HAP-1 (cell line): ENCODE measurements at regions not wholly inside any gene's neighbourhood (a gene's known extent, or its start where the extent isn't known, plus 50 kb on each side); places are given as distances from the start of the nearest gene placed in this dataset.
"Not testable (repeated sequence)": the region's sequence is repeated elsewhere in the genome, so short reads cannot be mapped to it uniquely, and the experiment has no call there.

Experiments used
- DNase-seq, 2 experiments: peaks; one replicate each; pipeline ENCODE4 v3.0.0-alpha.2; 2016 to 2020; ENCODE audit warnings: low spot score in 2 of 2
- H3K27me3 ChIP-seq: fragments of 250-450 bp; sonication (Bioruptor Pico); 2 replicates; pipeline ENCODE4 v1.5.1; 2020; ENCODE audit warnings: low read depth, mild to moderate bottlenecking, moderate library complexity
- H3K36me3 ChIP-seq: fragments of 250-450 bp; sonication (Bioruptor Pico); replicated peaks from 2 replicates; pipeline ENCODE4 v1.5.1; 2020; ENCODE audit warnings: mild to moderate bottlenecking
- H3K4me1 ChIP-seq: fragments of 250-450 bp; sonication (Bioruptor Pico); 2 replicates; pipeline ENCODE4 v1.5.1; 2020; ENCODE audit warnings: mild to moderate bottlenecking
- H3K4me3 ChIP-seq: fragments of 250-450 bp; sonication (Bioruptor Pico); 2 replicates; pipeline ENCODE4 v1.5.1; 2020; ENCODE audit warnings: mild to moderate bottlenecking, moderate library complexity
- H3K9me3 ChIP-seq: fragments of 250-450 bp; sonication (Bioruptor Pico); 2 replicates; pipeline ENCODE4 v1.5.1; 2020; ENCODE audit warnings: mild to moderate bottlenecking, moderate library complexity
- in situ Hi-C: fragments of 300-500 bp; cut with MboI; formaldehyde crosslinking; loops from 3 replicates; pipeline ENCODE4 v1.14.3; 2020; ENCODE audit warnings: low sequenced_read_pairs, inconsistent platforms, mixed read lengths

- in situ Hi-C loops: no loop called here
- no peak for DNase-seq
- Histone ChIP-seq H3K4me1 (peaks cover 6% of the 10 kb centered on the region), H3K27me3 (no peaks in the 10 kb centered on the region), H3K4me3 (no peak overlapping the region), H3K9me3 (no peaks in the 10 kb centered on the region), H3K36me3 (no peaks in the 10 kb centered on the region)
Observed at GRCh38 chr12:75665216-75665615, 153.8 kb upstream of the KRR1 start.

GRCh38 chr12:75662511-75663159 lies 151.2 kb upstream of the KRR1 start:
- peaks cover 8% of the 10 kb centered on the region for H3K4me1 ChIP-seq
- no peaks in the 10 kb centered on the region for H3K9me3 ChIP-seq
- no peak for DNase-seq
- no peaks in the 10 kb centered on the region for H3K36me3 ChIP-seq
- in situ Hi-C loops: no loop called here
- H3K27me3 ChIP-seq: no peaks in the 10 kb centered on the region
- no peak overlapping the region for H3K4me3 ChIP-seq

DNA sequence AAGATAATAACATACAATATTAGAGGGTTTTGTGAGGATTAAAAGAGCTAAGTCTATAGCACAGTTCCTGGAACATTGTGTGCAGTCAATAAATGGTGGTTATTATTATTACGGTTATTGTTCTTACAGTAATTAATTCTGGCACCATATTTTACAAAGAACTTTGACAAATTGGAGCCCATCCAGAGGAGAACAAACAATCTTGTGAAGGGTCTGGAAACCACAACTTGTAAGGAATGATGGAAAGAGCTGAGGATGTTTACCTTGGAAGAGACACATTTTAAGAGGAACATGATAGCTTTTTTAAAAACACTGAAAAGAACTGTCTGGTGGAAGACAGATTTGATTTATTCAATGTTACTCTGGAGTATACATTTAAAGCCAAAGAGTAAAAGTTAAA lies 150.5 kb upstream of the KRR1 start:
- DNase-seq: no peak
- Histone ChIP-seq H3K27me3 (no peaks in the 10 kb centered on the region), H3K9me3 (no peaks in the 10 kb centered on the region), H3K4me1 (peaks cover 8% of the 10 kb centered on the region), H3K4me3 (no peak overlapping the region), H3K36me3 (no peaks in the 10 kb centered on the region)
- in situ Hi-C loops: no loop called here

- H3K27me3 ChIP-seq: no peaks in the 10 kb centered on the region
- no peaks in the 10 kb centered on the region for H3K9me3 ChIP-seq
- in situ Hi-C loops: no loop called here
- no peaks in the 10 kb centered on the region for H3K36me3 ChIP-seq
- peaks cover 8% of the 10 kb centered on the region for H3K4me1 ChIP-seq
- DNase-seq: no peak
- no peak overlapping the region for H3K4me3 ChIP-seq
Observed at GRCh38 chr12:75660805-75661404, 149.5 kb upstream of the KRR1 start.

- DNase-seq: no peak
- Histone ChIP-seq H3K27me3 (no peaks in the 10 kb centered on the region), H3K9me3 (no peaks in the 10 kb centered on the region), H3K4me3 (no peak overlapping the region), H3K4me1 (peaks cover 2% of the 10 kb centered on the region; the same call in 1 of the 2 replicates), H3K36me3 (no peaks in the 10 kb centered on the region)
- in situ Hi-C loops: no loop called here
Observed at GRCh38 chr12:75660107-75660530, 148.7 kb upstream of the KRR1 start.

DNA sequence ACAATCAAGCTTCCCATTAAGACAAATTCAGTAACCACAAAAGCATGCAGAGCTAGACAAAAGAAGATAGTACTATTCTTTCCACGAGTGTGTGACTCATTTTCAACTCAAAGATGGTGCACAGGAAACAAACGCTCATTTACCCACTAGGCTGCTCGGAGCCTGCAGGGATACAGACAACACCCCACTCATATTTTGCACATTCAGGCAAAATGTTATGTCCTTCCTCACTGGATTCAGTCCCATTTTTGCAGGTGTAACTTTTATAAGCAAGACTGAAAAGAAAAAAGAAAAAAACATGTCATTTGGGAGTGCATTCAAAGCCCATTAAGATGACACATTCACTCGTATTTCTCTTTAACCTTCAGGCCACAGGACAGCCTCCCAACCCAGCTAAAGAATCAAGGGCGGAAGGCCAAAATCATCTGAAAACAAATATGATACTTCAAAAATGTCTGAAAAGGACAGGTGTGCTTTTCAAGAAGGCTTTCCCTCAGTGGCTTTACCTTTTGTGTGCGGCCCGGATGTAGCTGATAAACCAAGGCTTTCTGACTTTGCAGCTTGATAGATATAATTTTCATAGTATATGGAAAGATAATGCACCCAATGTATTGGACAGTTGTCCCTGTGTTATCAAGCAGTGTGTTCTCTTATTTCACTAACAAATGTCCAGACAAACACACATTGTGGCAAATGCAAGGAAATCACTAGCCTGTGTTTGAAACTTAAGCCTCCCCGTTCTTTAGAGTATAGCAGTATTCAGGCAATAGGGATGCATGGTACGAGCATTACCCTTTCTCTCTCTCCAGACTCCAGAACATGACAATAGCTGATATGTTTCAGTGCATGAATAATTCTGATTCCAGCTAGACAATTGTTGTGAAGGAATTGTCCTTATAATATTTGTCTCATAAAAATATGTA lies 147.8 kb upstream of the KRR1 start:
- DNase-seq: no peak
- H3K27me3 ChIP-seq: no peaks in the 10 kb centered on the region
- H3K36me3 ChIP-seq: no peaks in the 10 kb centered on the region
- H3K4me3 ChIP-seq: no peak overlapping the region
- H3K4me1 ChIP-seq: peaks cover 2% of the 10 kb centered on the region; the same call in 1 of the 2 replicates
- in situ Hi-C loops: no loop called here
- no peaks in the 10 kb centered on the region for H3K9me3 ChIP-seq

- in situ Hi-C loops: no loop called here
- H3K4me3 ChIP-seq: no peak overlapping the region
- peak in 1 of 2 experiments; percentile 28 for DNase-seq
Observed at GRCh38 chr12:75658286-75658685, 146.9 kb upstream of the KRR1 start.

GRCh38 chr12:75657831-75658230 lies 146.4 kb upstream of the KRR1 start:
- H3K36me3 ChIP-seq: no peaks in the 10 kb centered on the region
- H3K27me3 ChIP-seq: no peaks in the 10 kb centered on the region
- no peak overlapping the region for H3K4me3 ChIP-seq
- peaks cover 2% of the 10 kb centered on the region; the same call in 1 of the 2 replicates for H3K4me1 ChIP-seq
- no peak for DNase-seq
- H3K9me3 ChIP-seq: no peaks in the 10 kb centered on the region
- in situ Hi-C loops: no loop called here

More at GRCh38 chr12:75658286-75658685, 146.9 kb upstream of the KRR1 start:
- no peaks in the 10 kb centered on the region for H3K27me3 ChIP-seq
- H3K36me3 ChIP-seq: no peaks in the 10 kb centered on the region
- peaks cover 2% of the 10 kb centered on the region; the same call in 1 of the 2 replicates for H3K4me1 ChIP-seq
- H3K9me3 ChIP-seq: no peaks in the 10 kb centered on the region

GRCh38 chr12:75657354-75657753 lies 145.9 kb upstream of the KRR1 start:
- H3K4me1 ChIP-seq, DNase-seq, H3K4me3 ChIP-seq, in situ Hi-C loops, H3K9me3 ChIP-seq, H3K27me3 ChIP-seq, H3K36me3 ChIP-seq: not testable (repeated sequence)

GRCh38 chr12:75656648-75657047 lies 145.2 kb upstream of the KRR1 start:
- in situ Hi-C loops: no loop called here
- H3K36me3 ChIP-seq: no peaks in the 10 kb centered on the region
- no peaks in the 10 kb centered on the region for H3K9me3 ChIP-seq
- H3K4me1 ChIP-seq: peaks cover 7% of the 10 kb centered on the region
- no peak for DNase-seq
- no peak overlapping the region for H3K4me3 ChIP-seq
- no peaks in the 10 kb centered on the region for H3K27me3 ChIP-seq

GRCh38 chr12:75656210-75656609 lies 144.8 kb upstream of the KRR1 start:
- no peak for DNase-seq
- Histone ChIP-seq H3K27me3 (no peaks in the 10 kb centered on the region), H3K36me3 (no peaks in the 10 kb centered on the region), H3K4me1 (peaks cover 11% of the 10 kb centered on the region), H3K4me3 (no peak overlapping the region), H3K9me3 (no peaks in the 10 kb centered on the region)
- in situ Hi-C loops: no loop called here

DNA sequence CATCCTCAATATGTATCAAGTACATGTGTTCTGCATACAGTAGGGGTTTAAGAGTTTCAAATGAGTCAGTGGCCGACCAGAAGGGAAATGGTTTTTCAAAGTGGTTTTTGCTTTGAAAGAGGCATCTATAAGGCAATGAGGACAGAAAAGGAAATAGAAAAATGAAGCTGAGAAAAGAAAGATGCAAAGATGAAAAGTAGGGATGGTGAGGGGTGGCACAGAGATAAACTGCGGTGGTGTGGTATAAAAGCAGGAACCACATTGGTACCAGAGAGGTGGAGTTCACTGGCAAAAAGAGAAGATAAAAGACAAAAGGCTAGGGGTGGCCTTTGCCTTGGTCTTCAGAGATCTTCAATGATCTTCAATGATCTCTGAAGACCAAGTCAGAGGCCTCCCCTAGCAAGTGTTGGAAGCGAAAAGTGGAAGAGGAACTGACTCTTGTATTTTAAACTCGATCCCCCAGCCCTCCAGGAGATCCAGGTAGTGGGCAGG lies 144.0 kb upstream of the KRR1 start:
- no peaks in the 10 kb centered on the region for H3K36me3 ChIP-seq
- H3K27me3 ChIP-seq: no peaks in the 10 kb centered on the region
- no peak overlapping the region for H3K4me3 ChIP-seq
- H3K9me3 ChIP-seq: no peaks in the 10 kb centered on the region
- peaks cover 19% of the 10 kb centered on the region for H3K4me1 ChIP-seq
- DNase-seq: no peak
- in situ Hi-C loops: no loop called here

- Histone ChIP-seq H3K36me3 (no peaks in the 10 kb centered on the region), H3K4me1 (peaks cover 37% of the 10 kb centered on the region), H3K4me3 (no peak overlapping the region), H3K27me3 (no peaks in the 10 kb centered on the region), H3K9me3 (no peaks in the 10 kb centered on the region)
- in situ Hi-C loops: no loop called here
- DNase-seq: peak; percentile 61 to 95
Observed at GRCh38 chr12:75651342-75651695, 139.9 kb upstream of the KRR1 start.
